ENCODE measurements at regions not wholly inside any gene's neighbourhood (a gene's known extent, or its start where the extent isn't known, plus 50 kb on each side); places are given as distances from the start of the nearest gene placed in this dataset.

- Histone ChIP-seq H3K4me1 (ENCODE audit: control insufficient read depth in 2 of 2, insufficient read depth in 2 of 2, low read length in 2 of 2) (no peaks in the 10 kb centered on the region), H3K36me3 (ENCODE audit: control insufficient read depth in 2 of 2, insufficient read depth in 2 of 2, low read length in 2 of 2) (no peaks in the 10 kb centered on the region), H3K9me3 (ENCODE audit: control insufficient read depth in 2 of 2, low read length in 2 of 2) (no peaks in the 10 kb centered on the region), H3K27me3 (ENCODE audit: control insufficient read depth in 2 of 2, insufficient read depth in 2 of 2, low read length in 2 of 2) (no peaks in the 10 kb centered on the region), H3K4me3 (ENCODE audit: low read length in 2 of 2) (no peak overlapping the region), H3K27ac (ENCODE audit: low read depth in 2 of 2, low read length in 2 of 2) (no peak overlapping the region), H3K9ac (ENCODE audit: low read depth in 1 of 2, low read length in 2 of 2) (no peak overlapping the region)
These were observed 510.8 kb downstream of the TMTC2 start for GRCh38 chr12:83197483-83197914.

GRCh38 chr12:83196694-83197350 lies 510.1 kb downstream of the TMTC2 start:
- no peak overlapping the region for H3K27ac ChIP-seq (ENCODE audit: low read depth in 2 of 2, low read length in 2 of 2)
- H3K4me1 ChIP-seq (ENCODE audit: control insufficient read depth in 2 of 2, insufficient read depth in 2 of 2, low read length in 2 of 2) = no peaks in the 10 kb centered on the region
- no peaks in the 10 kb centered on the region for H3K36me3 ChIP-seq (ENCODE audit: control insufficient read depth in 2 of 2, insufficient read depth in 2 of 2, low read length in 2 of 2)
- H3K9ac ChIP-seq (ENCODE audit: low read depth in 1 of 2, low read length in 2 of 2) = no peak overlapping the region
- no peak overlapping the region for H3K4me3 ChIP-seq (ENCODE audit: low read length in 2 of 2)
- H3K9me3 ChIP-seq (ENCODE audit: control insufficient read depth in 2 of 2, low read length in 2 of 2) = no peaks in the 10 kb centered on the region
- H3K27me3 ChIP-seq (ENCODE audit: control insufficient read depth in 2 of 2, insufficient read depth in 2 of 2, low read length in 2 of 2) = no peaks in the 10 kb centered on the region

- H3K9ac ChIP-seq (ENCODE audit: low read depth in 1 of 2, low read length in 2 of 2) = no peak overlapping the region
- no peak overlapping the region for H3K27ac ChIP-seq (ENCODE audit: low read depth in 2 of 2, low read length in 2 of 2)
- no peaks in the 10 kb centered on the region for H3K36me3 ChIP-seq (ENCODE audit: control insufficient read depth in 2 of 2, insufficient read depth in 2 of 2, low read length in 2 of 2)
- no peak overlapping the region for H3K4me3 ChIP-seq (ENCODE audit: low read length in 2 of 2)
- H3K27me3 ChIP-seq (ENCODE audit: control insufficient read depth in 2 of 2, insufficient read depth in 2 of 2, low read length in 2 of 2) = no peaks in the 10 kb centered on the region
- H3K4me1 ChIP-seq (ENCODE audit: control insufficient read depth in 2 of 2, insufficient read depth in 2 of 2, low read length in 2 of 2) = no peaks in the 10 kb centered on the region
- no peaks in the 10 kb centered on the region for H3K9me3 ChIP-seq (ENCODE audit: control insufficient read depth in 2 of 2, low read length in 2 of 2)
These were observed 504.1 kb downstream of the TMTC2 start for GRCh38 chr12:83190631-83191390.

DNA sequence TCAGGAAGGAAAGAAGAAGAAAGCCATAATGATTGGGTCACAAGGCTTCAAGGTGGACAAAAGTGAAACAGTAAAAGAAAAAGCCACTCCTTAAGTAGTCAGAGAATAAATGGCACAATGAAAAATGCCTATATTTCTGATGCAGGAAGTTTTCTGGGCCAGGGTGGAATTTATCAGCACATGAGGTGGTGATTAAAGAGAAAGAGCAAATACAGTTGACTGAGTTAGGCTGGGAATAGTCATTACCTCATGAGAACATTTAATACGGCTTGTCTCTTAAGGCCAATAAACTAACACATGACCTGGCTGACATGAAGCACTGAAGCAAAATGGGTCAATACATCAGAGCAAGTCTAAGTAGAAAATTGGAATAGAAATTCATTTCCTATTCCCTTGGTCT lies 499.7 kb downstream of the TMTC2 start:
- H3K4me3 ChIP-seq (ENCODE audit: low read length in 2 of 2) = no peak overlapping the region
- no peak overlapping the region for H3K27ac ChIP-seq (ENCODE audit: low read depth in 2 of 2, low read length in 2 of 2)
- H3K9ac ChIP-seq (ENCODE audit: low read depth in 1 of 2, low read length in 2 of 2) = no peak overlapping the region
- no peaks in the 10 kb centered on the region for H3K4me1 ChIP-seq (ENCODE audit: control insufficient read depth in 2 of 2, insufficient read depth in 2 of 2, low read length in 2 of 2)
- no peaks in the 10 kb centered on the region for H3K36me3 ChIP-seq (ENCODE audit: control insufficient read depth in 2 of 2, insufficient read depth in 2 of 2, low read length in 2 of 2)
- no peaks in the 10 kb centered on the region for H3K27me3 ChIP-seq (ENCODE audit: control insufficient read depth in 2 of 2, insufficient read depth in 2 of 2, low read length in 2 of 2)
- no peaks in the 10 kb centered on the region for H3K9me3 ChIP-seq (ENCODE audit: control insufficient read depth in 2 of 2, low read length in 2 of 2)

DNA sequence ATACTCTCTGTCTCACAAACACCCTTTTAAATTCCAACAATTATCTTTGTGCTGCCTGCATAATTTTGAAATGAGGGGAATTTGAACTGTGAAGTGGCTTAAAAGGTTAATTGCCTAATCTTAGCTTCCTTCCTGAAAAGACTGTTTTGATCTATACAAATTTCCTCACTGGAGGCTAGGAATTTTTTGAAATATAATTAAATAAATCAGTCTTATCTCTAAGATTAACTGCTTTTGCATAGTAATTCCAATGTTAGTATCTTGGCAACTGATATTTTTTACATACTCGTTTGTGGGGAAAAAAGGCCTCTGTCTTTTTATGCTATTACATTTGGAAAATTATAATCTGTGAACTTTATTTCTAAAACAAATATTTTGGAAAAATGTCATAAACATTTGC lies 498.5 kb downstream of the TMTC2 start:
- no peaks in the 10 kb centered on the region for H3K27me3 ChIP-seq (ENCODE audit: control insufficient read depth in 2 of 2, insufficient read depth in 2 of 2, low read length in 2 of 2)
- H3K9me3 ChIP-seq (ENCODE audit: control insufficient read depth in 2 of 2, low read length in 2 of 2) = no peaks in the 10 kb centered on the region
- no peak overlapping the region for H3K9ac ChIP-seq (ENCODE audit: low read depth in 1 of 2, low read length in 2 of 2)
- H3K36me3 ChIP-seq (ENCODE audit: control insufficient read depth in 2 of 2, insufficient read depth in 2 of 2, low read length in 2 of 2) = no peaks in the 10 kb centered on the region
- no peak overlapping the region for H3K27ac ChIP-seq (ENCODE audit: low read depth in 2 of 2, low read length in 2 of 2)
- H3K4me3 ChIP-seq (ENCODE audit: low read length in 2 of 2) = no peak overlapping the region
- H3K4me1 ChIP-seq (ENCODE audit: control insufficient read depth in 2 of 2, insufficient read depth in 2 of 2, low read length in 2 of 2) = no peaks in the 10 kb centered on the region
